ENCODE measurements at regions not wholly inside any gene's neighbourhood (a gene's known extent, or its start where the extent isn't known, plus 50 kb on each side); places are given as distances from the start of the nearest gene placed in this dataset.

DNA sequence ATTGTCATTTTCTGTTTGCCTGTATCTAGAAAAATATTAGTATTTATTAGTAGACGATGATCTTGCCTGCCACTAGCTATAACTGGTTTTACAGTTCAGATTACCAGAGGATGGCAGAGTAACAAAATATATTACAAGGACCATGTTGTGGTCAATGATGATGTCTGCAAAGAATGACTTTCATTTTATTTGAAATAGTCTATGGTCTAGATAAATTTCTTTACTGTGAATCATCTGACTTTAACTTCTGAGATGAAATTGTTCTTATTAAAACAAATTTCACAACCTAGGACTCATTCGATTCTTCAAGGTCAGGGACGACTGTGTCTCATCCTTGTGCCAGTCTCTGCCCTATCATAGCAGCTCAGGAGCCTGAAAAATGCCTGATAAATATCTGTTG, 637.8 kb upstream of the KLF12 start:
- no peaks in the 10 kb centered on the region for H3K4me1 ChIP-seq (ENCODE audit: control insufficient read depth, insufficient read depth, low read length)
- H3K36me3 ChIP-seq (ENCODE audit: control insufficient read depth in 2 of 2, insufficient read depth in 2 of 2, low read length in 2 of 2), result no peaks in the 10 kb centered on the region
- H3K9ac ChIP-seq (ENCODE audit: low read length in 2 of 2), result no peak overlapping the region
- H3K27ac ChIP-seq (ENCODE audit: low read length), result no peak overlapping the region
- H3K9me3 ChIP-seq (ENCODE audit: control insufficient read depth in 2 of 2, low read length in 2 of 2), result no peaks in the 10 kb centered on the region
- no peaks in the 10 kb centered on the region for H3K27me3 ChIP-seq (ENCODE audit: control insufficient read depth in 1 of 2, insufficient read depth in 2 of 2, low read length in 2 of 2)
- H3K4me3 ChIP-seq (ENCODE audit: low read length in 2 of 2), result no peak overlapping the region

DNA sequence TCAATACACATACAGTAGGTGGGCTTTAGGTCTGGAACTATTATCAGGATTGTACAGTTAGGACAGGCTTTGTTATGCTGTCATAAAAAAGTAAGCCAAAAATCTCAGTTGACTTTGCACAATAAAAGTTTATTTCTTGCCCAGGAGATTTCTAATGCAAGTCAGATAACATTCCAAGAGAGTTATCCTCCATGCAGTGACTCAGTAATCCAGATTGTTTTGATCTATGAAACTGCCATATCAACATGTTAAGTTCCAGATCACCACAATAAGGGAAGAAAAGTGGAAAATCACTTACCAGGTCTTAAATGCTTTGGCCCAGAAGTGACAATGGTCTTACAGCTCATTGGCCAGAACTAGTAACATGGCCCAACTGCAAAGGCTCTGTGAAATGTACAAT, 636.2 kb upstream of the KLF12 start:
- Histone ChIP-seq H3K27me3 (ENCODE audit: control insufficient read depth in 1 of 2, insufficient read depth in 2 of 2, low read length in 2 of 2) (no peaks in the 10 kb centered on the region), H3K9me3 (ENCODE audit: control insufficient read depth in 2 of 2, low read length in 2 of 2) (no peaks in the 10 kb centered on the region), H3K4me1 (ENCODE audit: control insufficient read depth, insufficient read depth, low read length) (no peaks in the 10 kb centered on the region), H3K27ac (ENCODE audit: low read length) (no peak overlapping the region), H3K4me3 (ENCODE audit: low read length in 2 of 2) (no peak overlapping the region), H3K36me3 (ENCODE audit: control insufficient read depth in 2 of 2, insufficient read depth in 2 of 2, low read length in 2 of 2) (no peaks in the 10 kb centered on the region), H3K9ac (ENCODE audit: low read length in 2 of 2) (no peak overlapping the region)

DNA sequence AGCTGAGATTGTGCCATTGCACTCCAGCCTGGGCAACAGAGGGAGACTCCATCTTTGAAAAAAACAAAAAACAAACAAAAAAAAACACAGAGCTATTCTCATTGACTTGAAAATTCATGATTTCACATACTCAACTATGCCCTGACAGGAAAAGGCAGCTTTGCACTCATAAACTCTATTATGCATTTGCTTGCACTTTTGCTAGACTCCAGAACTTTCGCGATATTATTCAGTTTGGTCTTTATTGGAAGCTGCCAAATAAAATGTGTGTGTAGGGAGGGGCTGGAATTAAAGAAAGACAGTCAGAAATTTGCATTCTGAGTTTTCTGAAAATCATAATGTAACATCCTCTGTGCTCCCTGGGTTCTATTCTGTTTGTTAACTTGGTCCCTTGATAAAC, 635.1 kb upstream of the KLF12 start:
- Histone ChIP-seq H3K4me3 (ENCODE audit: low read length in 2 of 2) (no peak overlapping the region), H3K9me3 (ENCODE audit: control insufficient read depth in 2 of 2, low read length in 2 of 2) (no peaks in the 10 kb centered on the region), H3K36me3 (ENCODE audit: control insufficient read depth in 2 of 2, insufficient read depth in 2 of 2, low read length in 2 of 2) (no peaks in the 10 kb centered on the region)

DNA sequence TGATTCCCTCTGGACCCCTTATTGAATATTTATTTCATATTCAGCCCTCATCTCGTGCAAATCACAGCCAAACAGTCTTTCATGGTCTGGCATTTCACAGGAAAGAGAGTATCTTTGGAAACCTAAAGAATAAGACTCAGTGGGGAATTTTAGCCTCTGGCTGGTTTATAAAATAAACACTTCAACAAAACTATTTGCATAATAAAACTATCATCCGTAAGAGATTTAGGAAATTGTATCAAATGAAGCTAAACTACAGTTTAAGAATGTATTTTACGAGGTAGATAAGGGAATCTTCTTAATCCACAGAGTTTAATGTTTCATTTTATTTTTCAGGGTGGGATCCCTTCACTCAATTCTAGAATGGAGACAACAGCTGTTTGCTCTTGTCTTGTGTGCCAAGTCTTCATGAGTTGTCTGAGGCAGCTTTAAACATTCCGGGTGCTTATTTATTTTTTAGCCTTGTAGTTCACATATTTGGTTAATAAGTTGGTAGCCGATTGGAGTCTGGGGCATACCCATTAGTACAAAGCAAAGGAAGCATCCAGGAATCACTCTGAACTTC, 634.4 kb upstream of the KLF12 start:
- no peaks in the 10 kb centered on the region for H3K9me3 ChIP-seq (ENCODE audit: control insufficient read depth in 2 of 2, low read length in 2 of 2)
- no peak overlapping the region for H3K4me3 ChIP-seq (ENCODE audit: low read length in 2 of 2)
- no peak overlapping the region for H3K27ac ChIP-seq (ENCODE audit: low read length)

More for the DNA sequence above, 635.1 kb upstream of the KLF12 start:
- no peak overlapping the region for H3K27ac ChIP-seq (ENCODE audit: low read length)
- no peaks in the 10 kb centered on the region for H3K27me3 ChIP-seq (ENCODE audit: control insufficient read depth in 1 of 2, insufficient read depth in 2 of 2, low read length in 2 of 2)
- H3K4me1 ChIP-seq (ENCODE audit: control insufficient read depth, insufficient read depth, low read length), result no peaks in the 10 kb centered on the region
- no peak overlapping the region for H3K9ac ChIP-seq (ENCODE audit: low read length in 2 of 2)

GRCh38 chr13:74767050-74767449, 632.8 kb upstream of the KLF12 start:
- Histone ChIP-seq H3K27ac (ENCODE audit: low read length) (no peak overlapping the region), H3K4me1 (ENCODE audit: control insufficient read depth, insufficient read depth, low read length) (no peaks in the 10 kb centered on the region), H3K9ac (ENCODE audit: low read length in 2 of 2) (no peak overlapping the region), H3K4me3 (ENCODE audit: low read length in 2 of 2) (no peak overlapping the region), H3K27me3 (ENCODE audit: control insufficient read depth in 1 of 2, insufficient read depth in 2 of 2, low read length in 2 of 2) (no peaks in the 10 kb centered on the region), H3K9me3 (ENCODE audit: control insufficient read depth in 2 of 2, low read length in 2 of 2) (no peaks in the 10 kb centered on the region), H3K36me3 (ENCODE audit: control insufficient read depth in 2 of 2, insufficient read depth in 2 of 2, low read length in 2 of 2) (no peaks in the 10 kb centered on the region)

More for the DNA sequence above, 634.4 kb upstream of the KLF12 start:
- H3K4me1 ChIP-seq (ENCODE audit: control insufficient read depth, insufficient read depth, low read length), result no peaks in the 10 kb centered on the region
- no peaks in the 10 kb centered on the region for H3K27me3 ChIP-seq (ENCODE audit: control insufficient read depth in 1 of 2, insufficient read depth in 2 of 2, low read length in 2 of 2)
- H3K36me3 ChIP-seq (ENCODE audit: control insufficient read depth in 2 of 2, insufficient read depth in 2 of 2, low read length in 2 of 2), result no peaks in the 10 kb centered on the region
- no peak overlapping the region for H3K9ac ChIP-seq (ENCODE audit: low read length in 2 of 2)

DNA sequence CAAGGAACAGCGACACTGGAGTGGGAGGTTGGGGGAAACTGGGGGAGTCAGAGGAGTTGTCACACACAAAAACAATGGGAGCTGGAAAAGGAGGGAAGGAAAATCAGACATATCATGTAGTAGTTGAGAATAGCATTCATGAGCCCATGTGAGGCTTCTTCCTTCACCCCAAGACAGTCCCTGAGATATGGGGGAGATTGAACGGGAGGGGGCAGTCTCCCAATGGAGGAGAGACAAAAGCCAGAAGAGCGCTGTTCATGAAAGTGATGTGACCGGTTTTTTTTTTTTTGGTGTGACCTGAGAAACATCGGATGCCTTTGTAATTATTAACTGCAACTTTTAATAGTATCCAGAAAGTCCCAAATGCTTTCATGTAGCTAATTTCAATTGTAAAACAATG, 631.8 kb upstream of the KLF12 start:
- H3K27me3 ChIP-seq (ENCODE audit: control insufficient read depth in 1 of 2, insufficient read depth in 2 of 2, low read length in 2 of 2), result no peaks in the 10 kb centered on the region
- no peaks in the 10 kb centered on the region for H3K9me3 ChIP-seq (ENCODE audit: control insufficient read depth in 2 of 2, low read length in 2 of 2)
- no peak overlapping the region for H3K4me3 ChIP-seq (ENCODE audit: low read length in 2 of 2)
- no peaks in the 10 kb centered on the region for H3K36me3 ChIP-seq (ENCODE audit: control insufficient read depth in 2 of 2, insufficient read depth in 2 of 2, low read length in 2 of 2)
- H3K9ac ChIP-seq (ENCODE audit: low read length in 2 of 2), result no peak overlapping the region
- no peak overlapping the region for H3K27ac ChIP-seq (ENCODE audit: low read length)
- no peaks in the 10 kb centered on the region for H3K4me1 ChIP-seq (ENCODE audit: control insufficient read depth, insufficient read depth, low read length)

GRCh38 chr13:74761801-74762757, 627.9 kb upstream of the KLF12 start:
- no peaks in the 10 kb centered on the region for H3K9me3 ChIP-seq (ENCODE audit: control insufficient read depth in 2 of 2, low read length in 2 of 2)
- no peak overlapping the region for H3K4me3 ChIP-seq (ENCODE audit: low read length in 2 of 2)
- H3K9ac ChIP-seq (ENCODE audit: low read length in 2 of 2), result no peak overlapping the region
- no peak overlapping the region for H3K27ac ChIP-seq (ENCODE audit: low read length)
- no peaks in the 10 kb centered on the region for H3K36me3 ChIP-seq (ENCODE audit: control insufficient read depth in 2 of 2, insufficient read depth in 2 of 2, low read length in 2 of 2)
- H3K4me1 ChIP-seq (ENCODE audit: control insufficient read depth, insufficient read depth, low read length), result no peaks in the 10 kb centered on the region
- H3K27me3 ChIP-seq (ENCODE audit: control insufficient read depth in 1 of 2, insufficient read depth in 2 of 2, low read length in 2 of 2), result no peaks in the 10 kb centered on the region

GRCh38 chr13:74758188-74758587, 624.0 kb upstream of the KLF12 start:
- no peaks in the 10 kb centered on the region for H3K27me3 ChIP-seq (ENCODE audit: control insufficient read depth in 1 of 2, insufficient read depth in 2 of 2, low read length in 2 of 2)
- H3K4me1 ChIP-seq (ENCODE audit: control insufficient read depth, insufficient read depth, low read length), result no peaks in the 10 kb centered on the region
- no peaks in the 10 kb centered on the region for H3K9me3 ChIP-seq (ENCODE audit: control insufficient read depth in 2 of 2, low read length in 2 of 2)
- H3K4me3 ChIP-seq (ENCODE audit: low read length in 2 of 2), result no peak overlapping the region
- H3K27ac ChIP-seq (ENCODE audit: low read length), result no peak overlapping the region
- H3K36me3 ChIP-seq (ENCODE audit: control insufficient read depth in 2 of 2, insufficient read depth in 2 of 2, low read length in 2 of 2), result no peaks in the 10 kb centered on the region
- no peak overlapping the region for H3K9ac ChIP-seq (ENCODE audit: low read length in 2 of 2)

GRCh38 chr13:74755065-74755464, 620.9 kb upstream of the KLF12 start:
- Histone ChIP-seq H3K27ac (ENCODE audit: low read length) (no peak overlapping the region), H3K27me3 (ENCODE audit: control insufficient read depth in 1 of 2, insufficient read depth in 2 of 2, low read length in 2 of 2) (no peaks in the 10 kb centered on the region)

DNA sequence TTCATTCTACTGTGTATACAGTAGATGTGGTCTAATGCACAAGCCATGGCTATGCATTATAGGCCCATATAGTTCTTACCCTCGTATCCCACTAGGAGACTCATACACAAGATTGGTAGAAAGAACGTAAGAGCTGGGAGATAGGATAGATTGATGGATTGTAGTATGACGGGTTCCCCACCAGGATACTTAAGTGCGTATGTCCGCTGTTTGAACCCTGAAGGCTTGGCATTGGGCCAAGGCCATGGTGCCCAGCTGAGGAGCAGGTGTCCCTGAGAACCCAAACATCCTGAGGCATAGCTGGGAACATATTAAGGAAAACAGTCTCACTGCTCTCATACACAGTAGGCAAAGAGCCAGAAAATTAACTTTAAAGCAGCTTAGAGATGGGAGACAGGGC, 617.5 kb upstream of the KLF12 start:
- no peak overlapping the region for H3K27ac ChIP-seq (ENCODE audit: low read length)
- H3K27me3 ChIP-seq (ENCODE audit: control insufficient read depth in 1 of 2, insufficient read depth in 2 of 2, low read length in 2 of 2), result no peaks in the 10 kb centered on the region
- H3K36me3 ChIP-seq (ENCODE audit: control insufficient read depth in 2 of 2, insufficient read depth in 2 of 2, low read length in 2 of 2), result no peaks in the 10 kb centered on the region
- H3K4me3 ChIP-seq (ENCODE audit: low read length in 2 of 2), result no peak overlapping the region
- H3K9ac ChIP-seq (ENCODE audit: low read length in 2 of 2), result no peak overlapping the region
- no peaks in the 10 kb centered on the region for H3K9me3 ChIP-seq (ENCODE audit: control insufficient read depth in 2 of 2, low read length in 2 of 2)
- no peaks in the 10 kb centered on the region for H3K4me1 ChIP-seq (ENCODE audit: control insufficient read depth, insufficient read depth, low read length)

More at GRCh38 chr13:74755065-74755464, 620.9 kb upstream of the KLF12 start:
- H3K9me3 ChIP-seq (ENCODE audit: control insufficient read depth in 2 of 2, low read length in 2 of 2), result no peaks in the 10 kb centered on the region
- no peak overlapping the region for H3K9ac ChIP-seq (ENCODE audit: low read length in 2 of 2)
- H3K36me3 ChIP-seq (ENCODE audit: control insufficient read depth in 2 of 2, insufficient read depth in 2 of 2, low read length in 2 of 2), result no peaks in the 10 kb centered on the region
- H3K4me3 ChIP-seq (ENCODE audit: low read length in 2 of 2), result no peak overlapping the region
- H3K4me1 ChIP-seq (ENCODE audit: control insufficient read depth, insufficient read depth, low read length), result no peaks in the 10 kb centered on the region

All from stomach smooth muscle (tissue), 2 donors.